ENCODE measurements at regions not wholly inside any gene's neighbourhood (a gene's known extent, or its start where the extent isn't known, plus 50 kb on each side); places are given as distances from the start of the nearest gene placed in this dataset.

DNA sequence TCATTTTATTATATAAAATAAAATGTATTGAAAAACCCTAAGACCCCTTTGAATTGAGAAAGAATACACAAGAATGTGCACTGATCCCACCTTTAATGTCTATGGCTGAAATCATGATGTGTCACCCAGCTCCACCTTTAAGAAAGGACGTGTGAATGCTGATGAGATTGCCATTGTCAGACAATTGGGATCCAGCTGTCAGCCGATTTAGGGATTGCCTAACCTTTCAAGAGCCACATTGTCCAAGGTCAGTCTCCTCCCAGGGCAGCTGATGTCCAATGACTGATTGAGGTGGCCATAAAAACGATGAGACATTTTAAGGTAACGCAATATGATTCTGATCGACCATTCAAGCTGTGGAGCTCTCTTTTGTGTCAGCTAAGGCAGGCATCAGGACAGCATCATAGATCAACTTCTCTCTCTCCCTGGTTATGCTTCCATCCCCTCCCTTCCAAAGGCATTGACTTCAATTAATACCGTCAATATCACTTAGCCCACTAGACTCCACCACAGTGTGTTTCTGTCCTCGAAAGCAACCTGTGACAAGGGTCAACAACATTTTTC is 1676.4 kb downstream of the PCDH7 start:
- TF ChIP-seq, protein P1, sequence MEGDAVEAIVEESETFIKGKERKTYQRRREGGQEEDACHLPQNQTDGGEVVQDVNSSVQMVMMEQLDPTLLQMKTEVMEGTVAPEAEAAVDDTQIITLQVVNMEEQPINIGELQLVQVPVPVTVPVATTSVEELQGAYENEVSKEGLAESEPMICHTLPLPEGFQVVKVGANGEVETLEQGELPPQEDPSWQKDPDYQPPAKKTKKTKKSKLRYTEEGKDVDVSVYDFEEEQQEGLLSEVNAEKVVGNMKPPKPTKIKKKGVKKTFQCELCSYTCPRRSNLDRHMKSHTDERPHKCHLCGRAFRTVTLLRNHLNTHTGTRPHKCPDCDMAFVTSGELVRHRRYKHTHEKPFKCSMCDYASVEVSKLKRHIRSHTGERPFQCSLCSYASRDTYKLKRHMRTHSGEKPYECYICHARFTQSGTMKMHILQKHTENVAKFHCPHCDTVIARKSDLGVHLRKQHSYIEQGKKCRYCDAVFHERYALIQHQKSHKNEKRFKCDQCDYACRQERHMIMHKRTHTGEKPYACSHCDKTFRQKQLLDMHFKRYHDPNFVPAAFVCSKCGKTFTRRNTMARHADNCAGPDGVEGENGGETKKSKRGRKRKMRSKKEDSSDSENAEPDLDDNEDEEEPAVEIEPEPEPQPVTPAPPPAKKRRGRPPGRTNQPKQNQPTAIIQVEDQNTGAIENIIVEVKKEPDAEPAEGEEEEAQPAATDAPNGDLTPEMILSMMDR (IDR thresholded peaks at IDR 0.05) = no peak
- TF ChIP-seq POLR2AphosphoS5 (IDR thresholded peaks at IDR 0.05) = no peak

Data from stomach (tissue), 4 donors.